ENCODE measurements at regions not wholly inside any gene's neighbourhood (a gene's known extent, or its start where the extent isn't known, plus 50 kb on each side); places are given as distances from the start of the nearest gene placed in this dataset.

DNA sequence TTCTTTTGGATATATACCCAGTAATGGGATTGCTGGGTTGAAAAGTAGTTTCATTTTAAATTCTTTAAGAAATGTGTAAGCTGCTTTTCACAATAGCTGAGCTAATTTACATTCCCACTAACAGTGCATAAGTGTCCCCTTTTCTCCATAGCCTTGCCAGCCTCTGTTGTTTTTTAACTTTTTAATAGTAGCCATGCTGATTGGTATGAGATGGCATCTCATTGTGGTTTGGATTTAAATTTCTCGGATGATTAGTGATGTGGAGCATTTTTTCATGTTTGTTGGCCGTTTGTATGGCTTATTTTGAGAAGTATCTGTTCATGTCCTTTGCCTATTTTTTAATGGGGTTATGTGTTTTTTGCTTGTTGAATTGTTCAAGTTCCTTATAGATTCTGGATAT lies 444.3 kb upstream of the ATP11B start:
- TF ChIP-seq, protein P1, sequence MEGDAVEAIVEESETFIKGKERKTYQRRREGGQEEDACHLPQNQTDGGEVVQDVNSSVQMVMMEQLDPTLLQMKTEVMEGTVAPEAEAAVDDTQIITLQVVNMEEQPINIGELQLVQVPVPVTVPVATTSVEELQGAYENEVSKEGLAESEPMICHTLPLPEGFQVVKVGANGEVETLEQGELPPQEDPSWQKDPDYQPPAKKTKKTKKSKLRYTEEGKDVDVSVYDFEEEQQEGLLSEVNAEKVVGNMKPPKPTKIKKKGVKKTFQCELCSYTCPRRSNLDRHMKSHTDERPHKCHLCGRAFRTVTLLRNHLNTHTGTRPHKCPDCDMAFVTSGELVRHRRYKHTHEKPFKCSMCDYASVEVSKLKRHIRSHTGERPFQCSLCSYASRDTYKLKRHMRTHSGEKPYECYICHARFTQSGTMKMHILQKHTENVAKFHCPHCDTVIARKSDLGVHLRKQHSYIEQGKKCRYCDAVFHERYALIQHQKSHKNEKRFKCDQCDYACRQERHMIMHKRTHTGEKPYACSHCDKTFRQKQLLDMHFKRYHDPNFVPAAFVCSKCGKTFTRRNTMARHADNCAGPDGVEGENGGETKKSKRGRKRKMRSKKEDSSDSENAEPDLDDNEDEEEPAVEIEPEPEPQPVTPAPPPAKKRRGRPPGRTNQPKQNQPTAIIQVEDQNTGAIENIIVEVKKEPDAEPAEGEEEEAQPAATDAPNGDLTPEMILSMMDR (conservative IDR thresholded peaks at IDR 0.05) = no peak
- TF ChIP-seq ZFX (IDR thresholded peaks at IDR 0.05) = no peak

Data from C4-2B (cell line).